ENCODE measurements at regions not wholly inside any gene's neighbourhood (a gene's known extent, or its start where the extent isn't known, plus 50 kb on each side); places are given as distances from the start of the nearest gene placed in this dataset.

GRCh38 chr4:184884883-184885282, 59.1 kb upstream of the ACSL1 start:
- CTCF ChIA-PET (ENCODE audit: partially characterized antibody) = no interaction called here
- 70% methylated on average over 5 of the region's 5 CpGs; no CpG with 5 or more reads in 1 of the 2 experiments for WGBS, 2 experiments (ENCODE audit: extremely low coverage in 1 of 2, insufficient coverage in 1 of 2, insufficient read length in 1 of 2, insufficient replicate concordance in 2 of 2, low coverage in 1 of 2, low lambda C conversion rate in 2 of 2, missing lambda C conversion rate in 1 of 2)

More at GRCh38 chr4:184884883-184885282, 59.1 kb upstream of the ACSL1 start:
- no peak overlapping the region for H3K4me3 ChIP-seq (ENCODE audit: extremely low read depth in 1 of 4, insufficient read depth in 2 of 4, low read depth in 3 of 4, low read length in 4 of 4)
- H3K23me2 ChIP-seq (ENCODE audit: low read depth, low read length) = no peaks in the 10 kb centered on the region
- no peak overlapping the region for H3K9ac ChIP-seq (replicated peaks in 1 of 4; ENCODE audit: extremely low read depth in 1 of 4, low read depth in 3 of 4, low read length in 3 of 4)
- no peak for DNase-seq (ENCODE audit: low read depth in 1 of 2, low spot score in 2 of 2)
- H3K27me3 ChIP-seq (replicated peaks in 1 of 4; ENCODE audit: control insufficient read depth in 3 of 4, extremely low read depth in 1 of 4, insufficient read depth in 3 of 4, low read length in 3 of 4) = no peaks in the 10 kb centered on the region
- no peaks in the 10 kb centered on the region for H3K79me1 ChIP-seq (ENCODE audit: low read depth, low read length)
- H4K8ac ChIP-seq (ENCODE audit: extremely low read depth, insufficient read depth, low read length) = no peak overlapping the region
- H2BK120ac ChIP-seq (replicated peaks; ENCODE audit: low read depth, low read length) = no peak overlapping the region
- H3K4me1 ChIP-seq (replicated peaks in 1 of 4; ENCODE audit: control insufficient read depth in 3 of 4, insufficient read depth in 4 of 4, low read length in 3 of 4) = no peaks in the 10 kb centered on the region
- H3K23ac ChIP-seq (ENCODE audit: insufficient read length) = no peak overlapping the region
- POLR2A ChIA-PET (ENCODE audit: partially characterized antibody) = no interaction called here
- no peak overlapping the region for H3K56ac ChIP-seq (replicated peaks; ENCODE audit: insufficient read length, low read depth, low read length)
- H4K5ac ChIP-seq (ENCODE audit: insufficient read length, low read depth, low read length) = no peak overlapping the region
- H2BK5ac ChIP-seq (ENCODE audit: low read depth, low read length) = no peak overlapping the region
- no peak overlapping the region for H2BK15ac ChIP-seq (ENCODE audit: low read length)
- no peak overlapping the region for H4K91ac ChIP-seq (replicated peaks; ENCODE audit: insufficient read length, low read length)
- no peak for FAIRE-seq
- no peak overlapping the region for H3K4me2 ChIP-seq (ENCODE audit: insufficient read depth in 1 of 2, low read depth in 2 of 2, low read length in 2 of 2)
- no peaks in the 10 kb centered on the region for H3K79me2 ChIP-seq (ENCODE audit: control insufficient read depth in 1 of 2, insufficient read depth in 2 of 2, low read length in 2 of 2)
- no peak overlapping the region for H3K27ac ChIP-seq (ENCODE audit: low read depth, low read length)
- no peaks in the 10 kb centered on the region for H3K9me3 ChIP-seq (ENCODE audit: insufficient read depth in 2 of 2, low read depth in 1 of 2, low read length in 1 of 2)
- H3K4ac ChIP-seq (replicated peaks; ENCODE audit: insufficient read length, low read depth, low read length) = no peak overlapping the region
- H3K36me3 ChIP-seq (ENCODE audit: control insufficient read depth in 2 of 4, insufficient read depth in 4 of 4, low read length in 3 of 4) = no peaks in the 10 kb centered on the region
- H3K14ac ChIP-seq (ENCODE audit: insufficient read length) = no peak overlapping the region
- no peak overlapping the region for H2AK5ac ChIP-seq (ENCODE audit: low read depth, low read length)
- TF ChIP-seq SIRT6 (IDR thresholded peaks at IDR 0.05; ENCODE audit: low read length) (no peak), BRCA1 (IDR thresholded peaks at IDR 0.05; ENCODE audit: low read depth, low read length) (no peak), MAX (IDR thresholded peaks at IDR 0.05) (no peak), CTCF (IDR thresholded peaks at IDR 0.05; ENCODE audit: control extremely low read depth in 1 of 3, insufficient read depth in 1 of 3, low read depth in 1 of 3, low read length in 3 of 3) (no peak), CEBPB (IDR thresholded peaks at IDR 0.05; ENCODE audit: low read depth, low read length) (no peak), NRF1 (IDR thresholded peaks at IDR 0.05; ENCODE audit: low read depth, low read length) (no peak), TCF12 (IDR thresholded peaks at IDR 0.05; ENCODE audit: low read depth, low read length) (no peak), CHD2 (IDR thresholded peaks at IDR 0.05; ENCODE audit: low read length) (no peak), GABPA (IDR thresholded peaks at IDR 0.05; ENCODE audit: borderline replicate concordance, insufficient read depth, low read length) (no peak), CREB1 (IDR thresholded peaks at IDR 0.05) (no peak), ASH2L (IDR thresholded peaks at IDR 0.05; ENCODE audit: low read length) (no peak), SP4 (IDR thresholded peaks at IDR 0.05; ENCODE audit: low read length) (no peak), E2F6 (IDR thresholded peaks at IDR 0.05) (no peak)
- no peak overlapping the region for H2BK12ac ChIP-seq (ENCODE audit: low read depth, low read length)
- no peaks in the 10 kb centered on the region for H4K20me1 ChIP-seq (replicated peaks in 1 of 2; ENCODE audit: control insufficient read depth in 1 of 2, insufficient read depth in 2 of 2, low read length in 2 of 2)
- no peak overlapping the region for H3K18ac ChIP-seq (ENCODE audit: extremely low read depth, low read length)
- no peak overlapping the region for H2BK20ac ChIP-seq (ENCODE audit: low read length)
- no peak overlapping the region for H2AFZ ChIP-seq (ENCODE audit: low read length)

Measured in H1 (cell line).